Ascending aorta (tissue), 2 donors: ENCODE measurements at regions not wholly inside any gene's neighbourhood (a gene's known extent, or its start where the extent isn't known, plus 50 kb on each side); places are given as distances from the start of the nearest gene placed in this dataset.

Experiments
- DNase-seq, 2 donors: peaks; one replicate each; pipeline ENCODE4 v3.0.0-alpha.2; 2019; ENCODE audit warnings: low spot score in 2 of 2
- H3K27ac ChIP-seq, 2 donors: fragments of 200-600 bp; sonication (generic); one replicate each; pipeline ENCODE4 v1.5.1; 2016 to 2017; ENCODE audit warnings: mild to moderate bottlenecking in 1 of 2
- H3K27me3 ChIP-seq: fragments of 200-600 bp; sonication (generic); one replicate; pipeline ENCODE4 v1.5.1; 2017
- H3K36me3 ChIP-seq, 2 donors: fragments of 200-600 bp; sonication (generic); one replicate each; pipeline ENCODE4 v1.5.1; 2016
- H3K4me1 ChIP-seq, 2 donors: fragments of 200-600 bp; sonication (generic); one replicate each; pipeline ENCODE4 v1.5.1; 2016 to 2017; ENCODE audit warnings: mild to moderate bottlenecking in 1 of 2
- H3K4me3 ChIP-seq, 2 donors: fragments of 200-600 bp; sonication (generic); one replicate each; pipeline ENCODE4 v1.5.1; 2016 to 2017; ENCODE audit warnings: mild to moderate bottlenecking in 1 of 2
- H3K9me3 ChIP-seq, 2 donors: fragments of 200-600 bp; sonication (generic); one replicate each; pipeline ENCODE4 v1.5.1; 2016
- CTCF ChIP-seq, 3 experiments: fragments of 200-600 bp in 2 of 3; fragments of 450-650 bp in 1 of 3; sonication (generic) in 2 of 3; IDR thresholded peaks; one replicate each; pipeline ENCODE4 v1.5.1; 2016 to 2019; ENCODE audit warnings: antibody characterized with exemption in 3 of 3, mild to moderate bottlenecking in 1 of 3, moderate library complexity in 1 of 3
- intact Hi-C: fragments of 100-400 bp; cut with DNase I; formaldehyde crosslinking; loops from one replicate; pipeline ENCODE4 v1.15.1; 2023

GRCh38 chr16:52834736-52835465, 217.8 kb downstream of the CHD9NB start:
- no peak for DNase-seq
- Histone ChIP-seq H3K27ac (no peak overlapping the region), H3K4me3 (no peak overlapping the region), H3K4me1 (no peaks in the 10 kb centered on the region), H3K9me3 (no peaks in the 10 kb centered on the region), H3K27me3 (no peaks in the 10 kb centered on the region), H3K36me3 (no peaks in the 10 kb centered on the region)
- intact Hi-C loops, result no loop called here
- TF ChIP-seq CTCF (IDR thresholded peaks at IDR 0.05), result no peak

- DNase-seq, result no peak
- no peak overlapping the region for H3K4me3 ChIP-seq
- H3K4me1 ChIP-seq, result no peaks in the 10 kb centered on the region
- intact Hi-C loops, result no loop called here
- no peak overlapping the region for H3K27ac ChIP-seq
- H3K36me3 ChIP-seq, result no peaks in the 10 kb centered on the region
- no peaks in the 10 kb centered on the region for H3K27me3 ChIP-seq
- TF ChIP-seq CTCF (IDR thresholded peaks at IDR 0.05), result no peak
- H3K9me3 ChIP-seq, result no peaks in the 10 kb centered on the region
Observed at GRCh38 chr16:52832771-52833170, 219.9 kb downstream of the CHD9NB start.

GRCh38 chr16:52827456-52827855, 225.2 kb downstream of the CHD9NB start:
- no peaks in the 10 kb centered on the region for H3K36me3 ChIP-seq
- no peak overlapping the region for H3K4me3 ChIP-seq
- no peaks in the 10 kb centered on the region for H3K9me3 ChIP-seq
- intact Hi-C loops, result no loop called here
- no peak for DNase-seq
- no peak for TF ChIP-seq CTCF (IDR thresholded peaks at IDR 0.05)
- H3K27ac ChIP-seq, result no peak overlapping the region
- H3K27me3 ChIP-seq, result no peaks in the 10 kb centered on the region
- no peaks in the 10 kb centered on the region for H3K4me1 ChIP-seq

GRCh38 chr16:52825892-52826291, 226.8 kb downstream of the CHD9NB start:
- no peaks in the 10 kb centered on the region for H3K4me1 ChIP-seq
- no peaks in the 10 kb centered on the region for H3K36me3 ChIP-seq
- H3K4me3 ChIP-seq, result no peak overlapping the region
- no peak for DNase-seq
- intact Hi-C loops, result no loop called here
- no peak overlapping the region for H3K27ac ChIP-seq
- TF ChIP-seq CTCF (IDR thresholded peaks at IDR 0.05), result no peak
- no peaks in the 10 kb centered on the region for H3K27me3 ChIP-seq
- no peaks in the 10 kb centered on the region for H3K9me3 ChIP-seq

- no peak for TF ChIP-seq CTCF (IDR thresholded peaks at IDR 0.05)
- H3K9me3 ChIP-seq, result no peaks in the 10 kb centered on the region
- H3K27me3 ChIP-seq, result no peaks in the 10 kb centered on the region
- H3K4me1 ChIP-seq, result no peaks in the 10 kb centered on the region
- no peak for DNase-seq
- H3K27ac ChIP-seq, result no peak overlapping the region
- no peaks in the 10 kb centered on the region for H3K36me3 ChIP-seq
- no peak overlapping the region for H3K4me3 ChIP-seq
- intact Hi-C loops, result no loop called here
Observed at GRCh38 chr16:52819808-52820207, 232.9 kb downstream of the CHD9NB start.

GRCh38 chr16:52819405-52819804, 233.3 kb downstream of the CHD9NB start:
- H3K27ac ChIP-seq, result no peak overlapping the region
- H3K36me3 ChIP-seq, result no peaks in the 10 kb centered on the region
- TF ChIP-seq CTCF (IDR thresholded peaks at IDR 0.05), result no peak
- H3K9me3 ChIP-seq, result no peaks in the 10 kb centered on the region
- DNase-seq, result no peak
- H3K27me3 ChIP-seq, result no peaks in the 10 kb centered on the region
- no peaks in the 10 kb centered on the region for H3K4me1 ChIP-seq
- intact Hi-C loops, result no loop called here
- H3K4me3 ChIP-seq, result no peak overlapping the region
